ENCODE measurements at regions not wholly inside any gene's neighbourhood (a gene's known extent, or its start where the extent isn't known, plus 50 kb on each side); places are given as distances from the start of the nearest gene placed in this dataset.

DNA sequence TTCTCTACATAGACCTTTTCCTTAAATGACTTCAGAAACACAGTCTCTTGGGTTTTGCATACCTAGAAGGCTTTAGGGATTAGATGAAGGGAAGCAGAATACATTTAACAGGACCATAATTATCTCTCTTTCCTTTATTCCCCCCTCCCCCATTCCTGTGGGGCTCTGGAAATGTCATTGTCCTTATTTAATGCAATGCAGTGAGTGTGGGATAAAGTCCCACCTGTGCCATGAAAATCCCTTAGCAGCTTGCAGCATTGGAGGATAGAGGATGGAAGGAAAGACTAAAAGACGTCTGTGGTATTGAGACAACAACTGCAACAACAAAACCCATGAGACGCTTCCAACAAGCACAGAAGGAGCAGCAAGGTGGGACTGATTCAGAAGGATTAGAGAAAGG lies 117.8 kb upstream of the DCC start:
- POLR2A ChIA-PET: no interaction called here
- Histone ChIP-seq H3K4me1 (ENCODE audit: insufficient read depth, low read length) (no peaks in the 10 kb centered on the region), H3K79me2 (ENCODE audit: insufficient read depth, low read length) (no peaks in the 10 kb centered on the region), H3K9ac (ENCODE audit: insufficient read depth, low read depth, low read length) (no peak overlapping the region), H3K27ac (ENCODE audit: extremely low read length, insufficient read depth, low read length) (no peak overlapping the region), H3K36me3 (replicated peaks in 1 of 2; ENCODE audit: control insufficient read depth in 1 of 2, insufficient read depth in 2 of 2, low read length in 2 of 2) (no peaks in the 10 kb centered on the region), H3K4me2 (ENCODE audit: low read depth, low read length) (no peak overlapping the region), H2AFZ (ENCODE audit: low read length) (no peak overlapping the region), H3K27me3 (ENCODE audit: control insufficient read depth in 1 of 2, insufficient read depth in 2 of 2, low read length in 2 of 2) (no peaks in the 10 kb centered on the region), H3K9me3 (ENCODE audit: low read length) (peaks cover 25% of the 10 kb centered on the region; the same call in 1 of the 2 replicates), H4K20me1 (ENCODE audit: insufficient read depth, low read length) (no peaks in the 10 kb centered on the region), H3K4me3 (replicated peaks in 1 of 3; ENCODE audit: insufficient read depth in 1 of 3, low read depth in 2 of 3, low read length in 3 of 3) (no peak overlapping the region)
- CTCF ChIA-PET (ENCODE audit: low intra/inter-chr PET ratio, low total read pairs): no interaction called here
- FAIRE-seq (no peak), ATAC-seq (no peak), DNase-seq (ENCODE audit: low spot score) (no peak)
- 17% methylated on average over 2 of the region's 2 CpGs for WGBS (ENCODE audit: low lambda C conversion rate)
- in situ Hi-C loops (cut with HindIII; ENCODE audit: extremely low pct_ligation_motif_present, low pct_unique_long_range_greater_than_20kb) (no loop called here), intact Hi-C loops (cut with micrococcal nuclease; ENCODE audit: unreplicated experiment) (no loop called here)
- TF ChIP-seq ZNF292 (CRISPR knock-in tag; IDR thresholded peaks at IDR 0.05; ENCODE audit: borderline replicate concordance, low read depth): no peak
- no peak for TF ChIP-seq ZNF616 (CRISPR knock-in tag; IDR thresholded peaks at IDR 0.05; ENCODE audit: low read depth)
- TF ChIP-seq SMAD9 (CRISPR knock-in tag; IDR thresholded peaks at IDR 0.05): no peak
- TF ChIP-seq, protein P1, sequence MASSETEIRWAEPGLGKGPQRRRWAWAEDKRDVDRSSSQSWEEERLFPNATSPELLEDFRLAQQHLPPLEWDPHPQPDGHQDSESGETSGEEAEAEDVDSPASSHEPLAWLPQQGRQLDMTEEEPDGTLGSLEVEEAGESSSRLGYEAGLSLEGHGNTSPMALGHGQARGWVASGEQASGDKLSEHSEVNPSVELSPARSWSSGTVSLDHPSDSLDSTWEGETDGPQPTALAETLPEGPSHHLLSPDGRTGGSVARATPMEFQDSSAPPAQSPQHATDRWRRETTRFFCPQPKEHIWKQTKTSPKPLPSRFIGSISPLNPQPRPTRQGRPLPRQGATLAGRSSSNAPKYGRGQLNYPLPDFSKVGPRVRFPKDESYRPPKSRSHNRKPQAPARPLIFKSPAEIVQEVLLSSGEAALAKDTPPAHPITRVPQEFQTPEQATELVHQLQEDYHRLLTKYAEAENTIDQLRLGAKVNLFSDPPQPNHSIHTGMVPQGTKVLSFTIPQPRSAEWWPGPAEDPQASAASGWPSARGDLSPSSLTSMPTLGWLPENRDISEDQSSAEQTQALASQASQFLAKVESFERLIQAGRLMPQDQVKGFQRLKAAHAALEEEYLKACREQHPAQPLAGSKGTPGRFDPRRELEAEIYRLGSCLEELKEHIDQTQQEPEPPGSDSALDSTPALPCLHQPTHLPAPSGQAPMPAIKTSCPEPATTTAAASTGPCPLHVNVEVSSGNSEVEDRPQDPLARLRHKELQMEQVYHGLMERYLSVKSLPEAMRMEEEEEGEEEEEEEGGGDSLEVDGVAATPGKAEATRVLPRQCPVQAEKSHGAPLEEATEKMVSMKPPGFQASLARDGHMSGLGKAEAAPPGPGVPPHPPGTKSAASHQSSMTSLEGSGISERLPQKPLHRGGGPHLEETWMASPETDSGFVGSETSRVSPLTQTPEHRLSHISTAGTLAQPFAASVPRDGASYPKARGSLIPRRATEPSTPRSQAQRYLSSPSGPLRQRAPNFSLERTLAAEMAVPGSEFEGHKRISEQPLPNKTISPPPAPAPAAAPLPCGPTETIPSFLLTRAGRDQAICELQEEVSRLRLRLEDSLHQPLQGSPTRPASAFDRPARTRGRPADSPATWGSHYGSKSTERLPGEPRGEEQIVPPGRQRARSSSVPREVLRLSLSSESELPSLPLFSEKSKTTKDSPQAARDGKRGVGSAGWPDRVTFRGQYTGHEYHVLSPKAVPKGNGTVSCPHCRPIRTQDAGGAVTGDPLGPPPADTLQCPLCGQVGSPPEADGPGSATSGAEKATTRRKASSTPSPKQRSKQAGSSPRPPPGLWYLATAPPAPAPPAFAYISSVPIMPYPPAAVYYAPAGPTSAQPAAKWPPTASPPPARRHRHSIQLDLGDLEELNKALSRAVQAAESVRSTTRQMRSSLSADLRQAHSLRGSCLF (CRISPR knock-in tag; IDR thresholded peaks at IDR 0.05; ENCODE audit: borderline replicate concordance): no peak
- no peak for TF ChIP-seq ZNF773 (CRISPR knock-in tag; IDR thresholded peaks at IDR 0.05; ENCODE audit: borderline replicate concordance)
- TF ChIP-seq ZBTB38 (CRISPR knock-in tag; IDR thresholded peaks at IDR 0.05): no peak
- TF ChIP-seq PTBP1 (IDR thresholded peaks at IDR 0.05; ENCODE audit: low read depth, low read length, poor library complexity, severe bottlenecking): no peak
- TF ChIP-seq PHF21A (CRISPR knock-in tag; IDR thresholded peaks at IDR 0.05): no peak
- no peak for TF ChIP-seq IRF2 (CRISPR knock-in tag; IDR thresholded peaks at IDR 0.05)
- TF ChIP-seq FIP1L1 (IDR thresholded peaks at IDR 0.05; ENCODE audit: borderline replicate concordance, insufficient read depth, low read depth, low read length): no peak
- no TSS peak for BruUV-seq (replicated peaks)

Data from HepG2 (cell line).